GM21381 (cell line): ENCODE measurements at regions not wholly inside any gene's neighbourhood (a gene's known extent, or its start where the extent isn't known, plus 50 kb on each side); places are given as distances from the start of the nearest gene placed in this dataset.
"Not testable (repeated sequence)": the region's sequence is repeated elsewhere in the genome, so short reads cannot be mapped to it uniquely, and the experiment has no call there.

Experiments used
- ATAC-seq: cut with Tn5 transposase; IDR thresholded peaks from one replicate; pipeline ENCODE4 v1.9.1; 2021; ENCODE audit warnings: mild to moderate bottlenecking, moderate library complexity; ENCODE audit not compliant: unreplicated experiment

- ATAC-seq: no peak
Observed at GRCh38 chr7:93830141-93830925, 60.2 kb downstream of the TFPI2 start.

DNA sequence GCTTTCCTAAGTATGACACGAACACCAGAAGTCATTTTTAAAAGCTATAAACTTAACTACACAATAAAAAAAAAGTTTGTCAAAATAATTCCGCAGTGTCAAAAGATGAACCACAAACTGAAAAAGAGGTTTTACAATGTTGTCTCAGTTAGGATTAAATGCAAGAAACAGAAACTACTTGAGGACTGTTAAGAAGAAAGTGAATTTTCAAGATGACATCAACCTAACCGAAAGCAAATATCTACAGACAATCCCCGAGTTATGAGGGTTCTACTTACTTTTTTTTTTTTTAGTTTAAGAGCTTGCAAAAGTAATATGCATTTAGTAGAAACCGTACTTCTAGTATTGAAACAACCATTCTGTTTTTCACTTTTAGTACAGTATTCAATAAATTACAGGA, 62.3 kb downstream of the TFPI2 start:
- ATAC-seq: no peak

- no peak for ATAC-seq
Observed at GRCh38 chr7:93823621-93824020, 66.9 kb downstream of the TFPI2 start.

DNA sequence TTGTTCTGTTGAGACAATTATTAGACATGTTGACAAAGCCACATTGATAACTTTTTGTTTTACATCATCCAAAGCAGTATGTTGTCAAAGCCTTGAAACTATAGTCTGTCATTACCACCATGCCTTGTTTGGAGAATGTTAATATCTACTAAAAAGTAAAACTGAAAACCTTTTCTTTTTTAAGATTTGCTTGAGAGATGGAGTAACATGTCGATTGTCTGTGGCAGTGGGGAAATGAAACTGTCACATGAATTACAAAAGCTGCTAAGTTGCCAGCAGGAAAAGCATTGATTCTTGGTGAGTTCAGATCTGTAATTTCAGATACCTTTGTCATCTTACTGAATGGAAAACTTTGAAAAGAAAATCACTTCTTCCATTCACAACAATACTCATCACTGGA, 69.1 kb downstream of the TFPI2 start:
- peak; percentile 53 for ATAC-seq

DNA sequence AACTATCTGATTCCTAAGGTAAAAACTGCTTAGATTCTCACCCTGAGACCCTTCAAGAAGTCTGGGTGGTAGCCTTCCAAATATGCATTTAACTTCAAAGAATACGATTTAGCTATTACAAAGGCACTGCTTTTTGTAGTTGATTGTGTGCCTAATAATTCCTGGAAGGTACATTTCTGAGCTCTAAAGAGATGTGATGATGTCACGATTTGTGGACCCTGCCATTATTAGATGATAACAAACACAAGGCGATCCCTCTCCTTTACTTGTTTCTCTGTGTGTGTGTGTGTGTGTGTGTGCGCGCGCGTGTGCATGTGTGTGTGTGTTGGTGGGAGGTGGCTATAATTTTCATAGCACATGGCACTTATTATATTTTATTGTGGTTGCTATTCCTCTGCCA, 70.9 kb downstream of the TFPI2 start:
- ATAC-seq: no peak

DNA sequence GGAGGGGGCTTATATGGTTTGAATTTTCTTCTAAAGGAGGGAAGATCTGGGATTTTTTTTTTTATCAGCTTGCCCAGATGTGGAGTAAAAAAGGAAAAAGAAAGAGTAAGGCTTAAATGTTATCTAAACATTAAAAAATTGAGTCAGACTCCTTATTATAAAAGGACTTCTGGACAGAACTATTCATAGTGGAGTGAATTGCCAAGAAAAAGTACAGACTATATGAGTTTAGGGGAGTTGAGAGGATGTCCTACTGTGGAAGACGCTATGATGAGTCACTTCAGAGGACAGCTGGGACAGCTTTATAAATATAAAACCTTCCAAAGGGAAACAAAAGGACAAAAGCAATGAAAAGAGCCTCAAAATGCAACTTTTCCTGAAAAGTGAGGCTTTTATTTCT, 73.0 kb downstream of the TFPI2 start:
- no peak for ATAC-seq

- ATAC-seq: no peak
Observed at GRCh38 chr7:93817004-93817403, 73.5 kb downstream of the TFPI2 start.

GRCh38 chr7:93813514-93813913, 77.0 kb downstream of the TFPI2 start:
- no peak for ATAC-seq

DNA sequence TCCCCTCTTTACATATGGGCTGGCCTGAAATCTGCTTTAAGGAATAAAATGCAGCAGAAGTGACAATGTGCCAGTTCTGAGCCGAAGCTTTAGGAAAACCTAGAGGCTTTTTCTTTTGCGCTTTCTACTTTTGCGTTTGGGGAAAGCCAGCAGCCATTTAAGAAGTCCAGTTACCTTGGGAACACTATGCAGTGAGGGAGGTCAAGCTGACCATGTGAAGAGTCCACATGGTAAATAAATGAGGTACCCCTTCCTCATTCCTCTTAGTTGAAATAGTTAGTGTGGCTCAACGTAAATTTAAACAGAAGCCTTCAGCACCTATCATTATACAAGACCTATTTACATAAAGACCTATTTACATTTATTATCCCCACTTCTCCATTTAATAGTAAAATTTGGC, 78.5 kb downstream of the TFPI2 start:
- no peak for ATAC-seq

DNA sequence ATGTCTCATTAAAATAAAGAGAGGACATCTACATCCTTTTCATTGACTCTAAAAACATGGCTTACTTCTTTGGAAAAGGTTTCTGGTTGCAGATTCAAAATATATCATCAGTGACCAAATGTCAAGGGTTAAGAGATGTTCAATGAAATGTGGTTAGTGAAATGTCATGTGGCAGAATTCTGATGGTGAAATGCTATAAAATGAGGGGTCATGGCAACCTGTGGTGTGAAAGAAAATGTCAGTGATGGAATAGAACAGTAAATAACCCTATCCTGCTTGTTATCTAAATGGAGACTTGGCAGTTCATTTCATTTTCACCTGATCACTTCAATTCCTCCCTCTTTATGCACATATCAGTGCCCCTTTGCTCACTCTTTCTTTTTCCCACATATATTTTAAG, 79.4 kb downstream of the TFPI2 start:
- no peak for ATAC-seq

DNA sequence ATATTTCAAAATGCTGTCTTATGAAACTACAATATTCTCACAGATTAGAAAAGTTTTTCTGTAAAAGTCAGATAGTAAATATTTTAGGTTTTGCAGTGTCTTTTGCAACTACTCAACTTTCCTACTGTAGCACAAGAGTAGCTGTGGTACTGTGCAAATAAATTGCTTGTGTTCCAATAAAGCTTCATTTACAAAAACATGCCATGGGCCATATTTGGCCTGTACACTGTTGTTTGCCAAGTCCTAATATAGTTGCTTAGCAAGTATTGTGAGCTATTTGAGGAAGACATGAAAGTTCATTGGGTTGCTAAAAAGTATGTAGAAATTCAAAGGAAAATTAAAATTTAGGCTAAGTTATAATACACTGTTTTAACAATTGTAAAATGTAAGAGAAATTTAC, 80.0 kb downstream of the TFPI2 start:
- no peak for ATAC-seq

GRCh38 chr7:93804726-93805125, 85.8 kb downstream of the TFPI2 start:
- ATAC-seq: no peak

DNA sequence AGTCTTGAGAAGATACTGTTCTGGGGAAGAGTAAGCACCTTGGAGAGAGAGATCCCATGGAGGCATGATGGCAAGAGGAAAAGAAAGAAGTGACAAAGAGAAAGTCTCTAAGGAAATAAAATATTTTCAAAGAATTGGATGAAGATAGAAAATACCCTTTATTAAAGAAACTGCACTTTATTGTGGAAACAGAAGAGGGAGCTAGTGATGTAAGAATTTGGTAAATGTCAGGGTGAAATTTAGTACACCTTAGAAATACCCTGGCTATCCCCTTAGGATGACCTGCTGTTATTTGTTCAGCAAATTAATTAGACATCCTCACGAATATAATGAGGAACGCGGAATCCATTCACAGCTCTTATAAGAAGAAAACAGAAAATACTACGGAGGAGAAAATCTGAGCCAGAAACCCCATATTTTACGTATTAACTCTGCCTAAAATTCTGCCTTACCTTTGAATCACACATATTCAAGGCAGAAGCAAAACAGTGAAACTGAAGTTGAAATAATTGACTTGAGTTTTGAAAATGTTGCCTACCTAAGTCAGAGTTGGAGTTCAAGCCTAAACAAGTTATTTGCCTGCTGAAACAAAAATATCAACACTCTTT, 90.7 kb downstream of the TFPI2 start:
- ATAC-seq: no peak

DNA sequence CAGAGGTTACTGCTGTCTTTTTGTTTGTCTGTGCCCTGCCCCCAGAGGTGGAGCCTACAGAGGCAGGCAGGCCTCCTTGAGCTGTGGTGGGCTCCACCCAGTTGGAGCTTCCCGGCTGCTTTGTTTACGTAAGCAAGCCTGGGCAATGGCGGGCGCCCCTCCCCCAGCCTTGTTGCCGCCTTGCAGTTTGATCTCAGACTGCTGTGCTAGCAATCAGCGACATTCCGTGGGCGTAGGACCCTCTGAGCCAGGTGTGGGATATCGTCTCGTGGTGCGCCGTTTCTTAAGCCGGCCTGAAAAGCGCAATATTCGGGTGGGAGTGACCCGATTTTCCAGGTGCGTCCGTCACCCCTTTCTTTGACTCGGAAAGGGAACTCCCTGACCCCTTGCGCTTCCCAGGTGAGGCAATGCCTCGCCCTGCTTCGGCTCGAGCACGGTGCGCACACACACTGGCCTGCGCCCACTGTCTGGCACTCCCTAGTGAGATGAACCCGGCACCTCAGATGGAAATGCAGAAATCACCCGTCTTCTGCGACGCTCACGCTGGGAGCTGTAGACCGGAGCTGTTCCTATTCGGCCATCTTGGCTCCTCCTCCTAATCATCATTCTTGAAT, 97.4 kb downstream of the TFPI2 start:
- not testable (repeated sequence) for ATAC-seq

DNA sequence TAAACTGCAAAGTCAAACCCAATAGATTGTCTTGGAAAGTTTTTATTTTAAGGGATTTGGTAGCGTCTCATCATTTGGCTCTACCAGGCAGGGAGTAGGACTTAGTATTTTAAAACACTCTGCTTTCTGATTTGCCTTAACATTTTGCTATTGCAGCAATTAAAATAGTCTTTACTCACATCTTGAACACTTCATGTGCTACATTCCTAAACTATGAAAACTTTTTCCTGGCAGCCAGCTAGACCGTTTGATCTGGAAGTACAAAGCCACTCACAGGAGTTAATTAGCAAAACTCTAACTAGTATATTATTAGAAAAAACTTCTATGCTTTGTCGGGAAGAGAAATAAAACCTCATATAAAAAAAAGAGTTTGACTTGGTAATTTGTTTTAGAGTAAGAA, 111.4 kb downstream of the TFPI2 start:
- ATAC-seq: no peak

DNA sequence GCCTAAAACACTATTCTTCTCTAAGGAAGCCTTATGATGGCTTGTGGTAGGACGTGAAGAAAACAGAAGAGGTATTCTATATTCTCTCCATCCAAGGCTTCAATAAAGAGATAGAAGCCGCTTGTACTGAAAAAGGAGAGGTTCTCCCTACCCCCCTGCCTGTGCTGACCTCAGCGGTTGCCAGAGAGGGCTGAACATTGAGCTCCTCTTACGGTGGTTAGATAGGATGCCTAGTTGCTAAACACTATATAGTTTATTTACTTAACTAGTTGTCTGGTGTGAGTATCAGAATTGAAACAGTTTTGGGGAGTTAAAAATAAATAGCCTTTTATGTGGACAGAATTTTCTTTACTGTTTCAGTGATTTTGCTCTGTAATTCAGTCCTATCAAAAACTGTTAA, 112.2 kb downstream of the TFPI2 start:
- no peak for ATAC-seq

DNA sequence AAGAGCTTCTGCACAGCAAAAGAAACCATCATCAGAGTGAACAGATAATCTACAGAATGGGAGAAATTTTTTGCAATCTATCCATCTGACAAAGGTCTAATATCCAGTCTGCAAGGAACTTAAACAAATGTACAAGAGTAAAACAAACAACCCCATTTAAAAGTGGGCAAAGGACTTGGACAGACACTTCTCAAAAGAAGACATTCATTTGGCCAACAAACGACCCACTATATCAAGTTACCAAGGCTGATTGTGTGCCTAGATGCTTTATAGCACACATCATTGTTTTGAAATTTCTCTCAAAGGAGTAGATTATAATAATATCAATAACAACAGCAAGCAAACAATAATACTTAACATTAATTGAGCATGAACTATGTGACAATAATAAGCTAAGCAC, 117.1 kb downstream of the TFPI2 start:
- ATAC-seq: no peak

GRCh38 chr7:93765475-93765874, 125.1 kb downstream of the TFPI2 start:
- ATAC-seq: no peak

DNA sequence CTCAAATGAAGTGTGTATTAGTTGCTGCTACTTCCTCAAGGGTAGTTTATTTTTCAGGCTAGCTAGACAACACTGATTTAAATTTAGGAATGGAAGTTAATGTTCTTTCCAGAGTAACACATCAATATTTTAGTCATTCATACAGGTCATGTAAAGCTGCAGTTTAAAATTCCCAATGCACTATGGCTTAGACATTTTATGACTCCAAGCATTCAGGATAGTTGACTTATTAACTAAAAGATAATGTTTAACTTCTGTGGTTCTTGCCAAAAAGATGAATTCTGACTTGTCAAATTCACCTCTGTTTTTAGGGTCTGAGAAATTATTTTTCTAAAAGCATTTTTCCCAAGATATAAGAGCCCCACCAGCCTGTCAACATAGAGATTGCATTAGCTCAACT, 131.9 kb downstream of the TFPI2 start:
- no peak for ATAC-seq

DNA sequence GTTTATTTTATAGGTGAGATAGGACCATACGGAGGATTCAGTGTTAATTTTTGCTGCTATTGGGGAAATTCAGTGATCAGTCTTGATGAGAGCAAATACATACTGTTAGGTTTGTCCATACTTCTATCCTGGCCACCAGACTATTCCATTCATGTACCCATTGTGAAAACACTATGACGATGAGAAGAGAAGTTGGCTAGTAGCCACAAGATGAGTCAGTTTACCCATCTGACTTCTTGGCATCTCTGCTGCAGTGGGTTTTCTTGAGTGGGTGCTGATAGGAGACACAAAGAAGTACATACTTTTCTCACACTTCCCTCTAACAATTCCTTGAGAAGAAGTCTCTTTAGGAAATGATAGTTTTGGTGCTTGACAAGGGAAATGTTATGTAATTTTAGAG, 133.1 kb downstream of the TFPI2 start:
- no peak for ATAC-seq

DNA sequence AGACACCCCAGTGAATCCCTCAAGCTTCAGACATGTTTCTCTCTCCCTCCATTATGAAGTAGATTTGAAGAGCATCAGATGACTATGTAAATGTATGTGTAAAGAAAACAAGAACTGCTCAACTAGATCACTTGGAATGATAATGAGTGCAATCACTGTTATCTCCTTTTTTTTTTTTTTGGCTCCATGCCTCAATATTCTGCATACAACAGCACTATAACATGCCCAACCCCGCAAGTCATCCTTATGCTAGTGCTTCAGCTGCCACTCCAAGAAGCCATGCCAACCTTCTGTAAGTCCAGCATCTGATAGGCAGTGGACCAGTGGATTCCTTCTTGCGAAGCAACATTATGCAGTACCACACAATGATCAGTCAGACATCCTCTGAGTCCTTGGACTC, 133.7 kb downstream of the TFPI2 start:
- ATAC-seq: no peak

GRCh38 chr7:93751421-93751820, 139.1 kb downstream of the TFPI2 start:
- ATAC-seq: no peak
